ENCODE measurements at regions not wholly inside any gene's neighbourhood (a gene's known extent, or its start where the extent isn't known, plus 50 kb on each side); places are given as distances from the start of the nearest gene placed in this dataset.

- TF ChIP-seq, protein P1, sequence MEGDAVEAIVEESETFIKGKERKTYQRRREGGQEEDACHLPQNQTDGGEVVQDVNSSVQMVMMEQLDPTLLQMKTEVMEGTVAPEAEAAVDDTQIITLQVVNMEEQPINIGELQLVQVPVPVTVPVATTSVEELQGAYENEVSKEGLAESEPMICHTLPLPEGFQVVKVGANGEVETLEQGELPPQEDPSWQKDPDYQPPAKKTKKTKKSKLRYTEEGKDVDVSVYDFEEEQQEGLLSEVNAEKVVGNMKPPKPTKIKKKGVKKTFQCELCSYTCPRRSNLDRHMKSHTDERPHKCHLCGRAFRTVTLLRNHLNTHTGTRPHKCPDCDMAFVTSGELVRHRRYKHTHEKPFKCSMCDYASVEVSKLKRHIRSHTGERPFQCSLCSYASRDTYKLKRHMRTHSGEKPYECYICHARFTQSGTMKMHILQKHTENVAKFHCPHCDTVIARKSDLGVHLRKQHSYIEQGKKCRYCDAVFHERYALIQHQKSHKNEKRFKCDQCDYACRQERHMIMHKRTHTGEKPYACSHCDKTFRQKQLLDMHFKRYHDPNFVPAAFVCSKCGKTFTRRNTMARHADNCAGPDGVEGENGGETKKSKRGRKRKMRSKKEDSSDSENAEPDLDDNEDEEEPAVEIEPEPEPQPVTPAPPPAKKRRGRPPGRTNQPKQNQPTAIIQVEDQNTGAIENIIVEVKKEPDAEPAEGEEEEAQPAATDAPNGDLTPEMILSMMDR (IDR thresholded peaks at IDR 0.05; ENCODE audit: control insufficient read depth, extremely low read depth, insufficient read depth): no peak
- DNase-seq (ENCODE audit: low read depth): no peak
- H3K4me3 ChIP-seq (ENCODE audit: low read depth, low read length): no peak overlapping the region
Measured at GRCh38 chr5:173829826-173830225, 58.3 kb upstream of the CPEB4 start.

- TF ChIP-seq, protein P1 (IDR thresholded peaks at IDR 0.05; ENCODE audit: control insufficient read depth, extremely low read depth, insufficient read depth): no peak
- H3K4me3 ChIP-seq (ENCODE audit: low read depth, low read length): no peak overlapping the region
- DNase-seq (ENCODE audit: low read depth): no peak
Measured at GRCh38 chr5:173830421-173830820, 57.7 kb upstream of the CPEB4 start.

DNA sequence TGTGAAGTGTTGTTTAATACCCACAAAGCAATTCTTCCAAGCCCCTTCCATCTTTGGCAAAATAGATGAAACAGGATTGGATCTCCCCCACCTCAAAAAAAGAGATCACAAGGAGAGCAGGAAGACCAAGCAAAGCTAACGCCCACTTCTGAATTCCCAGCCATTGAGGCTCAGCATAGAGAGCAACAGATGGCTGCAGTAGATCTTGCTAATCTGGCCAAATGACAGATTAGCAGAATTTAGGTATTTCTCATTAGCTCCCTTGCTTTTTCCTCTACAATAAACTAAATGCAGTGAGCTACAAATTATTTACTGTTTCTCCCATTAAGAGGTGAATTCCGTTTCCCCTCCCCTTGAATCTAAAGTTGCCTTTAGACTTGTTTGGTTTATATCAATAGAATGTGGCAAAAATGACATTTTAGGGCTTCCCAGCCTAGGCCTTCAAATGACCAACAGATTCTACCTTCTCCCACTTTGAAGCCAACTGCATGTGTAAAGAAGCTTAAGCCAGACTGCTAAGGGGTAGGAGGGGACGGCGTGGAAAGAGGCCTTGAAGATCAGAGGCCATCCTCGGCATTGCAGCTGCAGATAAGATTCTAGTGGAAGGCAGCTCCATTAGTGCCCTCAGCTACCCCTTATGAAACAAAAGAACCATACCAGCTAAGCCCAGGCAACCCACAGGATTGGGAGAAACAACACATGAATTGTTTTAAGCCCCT lies 56.8 kb upstream of the CPEB4 start:
- TF ChIP-seq, protein P1 (IDR thresholded peaks at IDR 0.05; ENCODE audit: control insufficient read depth, extremely low read depth, insufficient read depth): no peak
- DNase-seq (ENCODE audit: low read depth): no peak
- H3K4me3 ChIP-seq (ENCODE audit: low read depth, low read length): no peak overlapping the region

GRCh38 chr5:173832386-173832785 lies 55.8 kb upstream of the CPEB4 start:
- H3K4me3 ChIP-seq (ENCODE audit: low read depth, low read length): no peak overlapping the region
- TF ChIP-seq, protein P1 (IDR thresholded peaks at IDR 0.05; ENCODE audit: control insufficient read depth, extremely low read depth, insufficient read depth): no peak
- DNase-seq (ENCODE audit: low read depth): no peak

DNA sequence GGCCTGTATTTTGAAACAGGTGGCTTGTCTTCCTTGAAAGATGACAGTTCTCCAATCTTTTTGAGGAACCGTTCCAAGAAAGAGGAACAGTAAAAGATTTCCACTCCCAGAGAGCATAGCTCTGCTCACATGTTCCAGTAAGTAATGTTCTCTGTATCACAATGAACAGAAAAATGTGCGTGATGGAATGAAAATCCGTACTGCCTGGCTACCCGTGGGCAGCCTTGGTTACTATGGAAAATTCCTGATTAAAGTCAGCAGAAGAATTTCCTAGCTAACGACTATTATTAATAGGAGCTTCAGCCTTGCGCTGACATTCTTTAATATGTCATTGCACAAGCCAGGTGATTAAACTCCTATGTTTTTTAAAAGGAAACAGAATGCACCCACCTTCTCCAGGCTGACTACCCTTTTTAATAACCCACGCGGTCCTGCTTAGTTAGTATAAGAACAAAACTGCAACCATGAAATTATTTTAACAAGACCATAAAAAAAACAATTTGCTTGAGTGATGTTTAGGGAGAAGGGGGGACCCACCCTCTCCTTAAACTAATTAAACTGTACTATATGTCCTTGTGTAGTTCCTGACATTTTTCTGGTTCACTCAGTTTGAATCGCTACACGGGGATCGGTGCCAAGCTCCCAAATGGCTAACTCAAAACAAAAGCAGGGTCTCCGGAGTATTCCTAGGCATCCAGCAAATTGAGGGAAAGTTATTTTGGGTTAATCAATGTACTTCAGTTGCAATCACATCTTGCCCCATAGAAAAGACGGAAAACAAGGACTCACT lies 54.8 kb upstream of the CPEB4 start:
- peak; percentile 11 for DNase-seq (ENCODE audit: low read depth)
- H3K4me3 ChIP-seq (ENCODE audit: low read depth, low read length): no peak overlapping the region
- TF ChIP-seq, protein P1 (IDR thresholded peaks at IDR 0.05; ENCODE audit: control insufficient read depth, extremely low read depth, insufficient read depth): no peak

GRCh38 chr5:173834071-173834771 lies 53.9 kb upstream of the CPEB4 start:
- no peak for DNase-seq (ENCODE audit: low read depth)
- TF ChIP-seq, protein P1 (IDR thresholded peaks at IDR 0.05; ENCODE audit: control insufficient read depth, extremely low read depth, insufficient read depth): no peak
- no peak overlapping the region for H3K4me3 ChIP-seq (ENCODE audit: low read depth, low read length)
